ENCODE measurements at regions not wholly inside any gene's neighbourhood (a gene's known extent, or its start where the extent isn't known, plus 50 kb on each side); places are given as distances from the start of the nearest gene placed in this dataset.

GRCh38 chr6:106857771-106858652, 116.5 kb downstream of the CD24 start:
- TF ChIP-seq TEAD4 (IDR thresholded peaks at IDR 0.05) = no peak
- no peak for TF ChIP-seq REST (IDR thresholded peaks at IDR 0.05; ENCODE audit: low read depth)
- TF ChIP-seq USF1 (IDR thresholded peaks at IDR 0.05) = no peak
- no peak for TF ChIP-seq FOXM1 (IDR thresholded peaks at IDR 0.05; ENCODE audit: borderline replicate concordance, low read depth)
- TF ChIP-seq CREB1 (IDR thresholded peaks at IDR 0.05; ENCODE audit: low read depth) = no peak
- TF ChIP-seq MAX (IDR thresholded peaks at IDR 0.05) = no peak
- TF ChIP-seq RAD21 (IDR thresholded peaks at IDR 0.05; ENCODE audit: low read depth) = no peak
- TF ChIP-seq CEBPB (IDR thresholded peaks at IDR 0.05) = no peak
- no peak for TF ChIP-seq EP300 (IDR thresholded peaks at IDR 0.05; ENCODE audit: borderline replicate concordance)
- no peak for TF ChIP-seq YY1 (IDR thresholded peaks at IDR 0.05; ENCODE audit: low read depth)
- no peak for TF ChIP-seq ZBTB7A (IDR thresholded peaks at IDR 0.05; ENCODE audit: low read depth)
- no peak for TF ChIP-seq EGR1 (IDR thresholded peaks at IDR 0.05)
- TF ChIP-seq NFIC (IDR thresholded peaks at IDR 0.05) = no peak
- no peak for TF ChIP-seq TAF1 (IDR thresholded peaks at IDR 0.05; ENCODE audit: low read depth)

- TF ChIP-seq EP300 (IDR thresholded peaks at IDR 0.05; ENCODE audit: borderline replicate concordance) = no peak
- no peak for TF ChIP-seq RAD21 (IDR thresholded peaks at IDR 0.05; ENCODE audit: low read depth)
- TF ChIP-seq EGR1 (IDR thresholded peaks at IDR 0.05) = no peak
Measured at GRCh38 chr6:106856227-106856874, 118.2 kb downstream of the CD24 start.

- TF ChIP-seq YY1 (IDR thresholded peaks at IDR 0.05; ENCODE audit: low read depth) (no peak), MAX (IDR thresholded peaks at IDR 0.05) (no peak), NFIC (IDR thresholded peaks at IDR 0.05) (no peak), EGR1 (IDR thresholded peaks at IDR 0.05) (no peak), TEAD4 (IDR thresholded peaks at IDR 0.05) (no peak), USF1 (IDR thresholded peaks at IDR 0.05) (no peak), ZBTB7A (IDR thresholded peaks at IDR 0.05; ENCODE audit: low read depth) (no peak), RAD21 (IDR thresholded peaks at IDR 0.05; ENCODE audit: low read depth) (no peak), TCF12 (IDR thresholded peaks at IDR 0.05; ENCODE audit: low read depth) (no peak), CEBPB (IDR thresholded peaks at IDR 0.05) (no peak), FOXM1 (IDR thresholded peaks at IDR 0.05; ENCODE audit: borderline replicate concordance, low read depth) (no peak), REST (IDR thresholded peaks at IDR 0.05; ENCODE audit: low read depth) (no peak), CREB1 (IDR thresholded peaks at IDR 0.05; ENCODE audit: low read depth) (no peak), EP300 (IDR thresholded peaks at IDR 0.05; ENCODE audit: borderline replicate concordance) (no peak)
Measured at GRCh38 chr6:106855117-106855516, 119.4 kb downstream of the CD24 start.

- TF ChIP-seq TEAD4 (IDR thresholded peaks at IDR 0.05) (no peak), FOXM1 (IDR thresholded peaks at IDR 0.05; ENCODE audit: borderline replicate concordance, low read depth) (no peak), CEBPB (IDR thresholded peaks at IDR 0.05) (no peak), EP300 (IDR thresholded peaks at IDR 0.05; ENCODE audit: borderline replicate concordance) (no peak), NFIC (IDR thresholded peaks at IDR 0.05) (no peak)
Measured at GRCh38 chr6:106849676-106850332, 124.7 kb downstream of the CD24 start.

- TF ChIP-seq RAD21 (IDR thresholded peaks at IDR 0.05; ENCODE audit: low read depth) = no peak
- no peak for TF ChIP-seq REST (IDR thresholded peaks at IDR 0.05; ENCODE audit: low read depth)
- no peak for TF ChIP-seq FOXM1 (IDR thresholded peaks at IDR 0.05; ENCODE audit: borderline replicate concordance, low read depth)
- no peak for TF ChIP-seq TEAD4 (IDR thresholded peaks at IDR 0.05)
- TF ChIP-seq NFIC (IDR thresholded peaks at IDR 0.05) = no peak
- TF ChIP-seq TAF1 (IDR thresholded peaks at IDR 0.05; ENCODE audit: low read depth) = no peak
- no peak for TF ChIP-seq CEBPB (IDR thresholded peaks at IDR 0.05)
- TF ChIP-seq ZBTB7A (IDR thresholded peaks at IDR 0.05; ENCODE audit: low read depth) = no peak
- no peak for TF ChIP-seq EP300 (IDR thresholded peaks at IDR 0.05; ENCODE audit: borderline replicate concordance)
- TF ChIP-seq MAX (IDR thresholded peaks at IDR 0.05) = no peak
- TF ChIP-seq EGR1 (IDR thresholded peaks at IDR 0.05) = no peak
- no peak for TF ChIP-seq YY1 (IDR thresholded peaks at IDR 0.05; ENCODE audit: low read depth)
Measured at GRCh38 chr6:106849120-106849519, 125.4 kb downstream of the CD24 start.

Measured in Ishikawa (cell line).